ENCODE measurements at regions not wholly inside any gene's neighbourhood (a gene's known extent, or its start where the extent isn't known, plus 50 kb on each side); places are given as distances from the start of the nearest gene placed in this dataset.

GRCh38 chr5:145473042-145473642, 362.0 kb downstream of the PRELID2 start:
- Histone ChIP-seq H3K27me3 (ENCODE audit: control insufficient read depth in 1 of 2, insufficient read depth in 2 of 2, low read length in 2 of 2) (no peaks in the 10 kb centered on the region), H3K36me3 (ENCODE audit: insufficient read depth, low read length) (no peaks in the 10 kb centered on the region), H3K9me3 (ENCODE audit: low read length) (no peaks in the 10 kb centered on the region), H3K9ac (ENCODE audit: low read length) (no peak overlapping the region), H3K27ac (ENCODE audit: low read depth, low read length) (no peak overlapping the region), H3K4me1 (ENCODE audit: insufficient read depth, low read length) (peaks cover 5% of the 10 kb centered on the region), H3K4me3 (ENCODE audit: low read depth in 1 of 2, low read length in 2 of 2) (no peak overlapping the region)

- Histone ChIP-seq H3K27me3 (ENCODE audit: control insufficient read depth in 1 of 2, insufficient read depth in 2 of 2, low read length in 2 of 2) (no peaks in the 10 kb centered on the region), H3K27ac (ENCODE audit: low read depth, low read length) (no peak overlapping the region), H3K4me1 (ENCODE audit: insufficient read depth, low read length) (peaks cover 5% of the 10 kb centered on the region), H3K9me3 (ENCODE audit: low read length) (no peaks in the 10 kb centered on the region), H3K9ac (ENCODE audit: low read length) (no peak overlapping the region), H3K4me3 (ENCODE audit: low read depth in 1 of 2, low read length in 2 of 2) (no peak overlapping the region), H3K36me3 (ENCODE audit: insufficient read depth, low read length) (no peaks in the 10 kb centered on the region)
Observed at GRCh38 chr5:145471831-145472612, 363.1 kb downstream of the PRELID2 start.

DNA sequence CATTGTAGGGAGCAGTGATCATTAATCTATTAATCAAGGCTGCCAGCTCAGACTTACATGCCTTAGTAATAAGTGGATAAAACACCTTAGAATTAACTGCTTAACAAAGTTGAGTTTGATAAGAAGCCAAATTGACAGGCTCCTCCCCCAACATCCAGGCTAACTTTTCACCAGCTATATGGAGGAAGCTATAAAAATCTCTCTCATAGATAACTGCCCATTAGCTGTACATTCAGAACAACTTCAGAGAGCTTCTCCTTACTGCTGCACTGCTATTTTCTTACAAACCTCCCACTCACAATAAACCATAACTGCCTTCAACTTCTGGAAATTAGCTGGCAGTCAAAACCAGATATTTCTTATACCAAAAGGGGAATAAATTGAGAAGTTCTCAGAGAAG, 364.1 kb downstream of the PRELID2 start:
- H3K4me3 ChIP-seq (ENCODE audit: low read depth in 1 of 2, low read length in 2 of 2), result no peak overlapping the region
- no peak overlapping the region for H3K9ac ChIP-seq (ENCODE audit: low read length)
- peaks cover 5% of the 10 kb centered on the region for H3K4me1 ChIP-seq (ENCODE audit: insufficient read depth, low read length)
- H3K36me3 ChIP-seq (ENCODE audit: insufficient read depth, low read length), result no peaks in the 10 kb centered on the region
- H3K9me3 ChIP-seq (ENCODE audit: low read length), result no peaks in the 10 kb centered on the region
- H3K27ac ChIP-seq (ENCODE audit: low read depth, low read length), result no peak overlapping the region
- H3K27me3 ChIP-seq (ENCODE audit: control insufficient read depth in 1 of 2, insufficient read depth in 2 of 2, low read length in 2 of 2), result no peaks in the 10 kb centered on the region

- Histone ChIP-seq H3K4me1 (ENCODE audit: insufficient read depth, low read length) (peaks cover 5% of the 10 kb centered on the region), H3K9ac (ENCODE audit: low read length) (no peak overlapping the region), H3K27me3 (ENCODE audit: control insufficient read depth in 1 of 2, insufficient read depth in 2 of 2, low read length in 2 of 2) (no peaks in the 10 kb centered on the region), H3K9me3 (ENCODE audit: low read length) (no peaks in the 10 kb centered on the region), H3K36me3 (ENCODE audit: insufficient read depth, low read length) (no peaks in the 10 kb centered on the region), H3K4me3 (ENCODE audit: low read depth in 1 of 2, low read length in 2 of 2) (no peak overlapping the region), H3K27ac (ENCODE audit: low read depth, low read length) (no peak overlapping the region)
Observed at GRCh38 chr5:145470396-145470979, 364.7 kb downstream of the PRELID2 start.

DNA sequence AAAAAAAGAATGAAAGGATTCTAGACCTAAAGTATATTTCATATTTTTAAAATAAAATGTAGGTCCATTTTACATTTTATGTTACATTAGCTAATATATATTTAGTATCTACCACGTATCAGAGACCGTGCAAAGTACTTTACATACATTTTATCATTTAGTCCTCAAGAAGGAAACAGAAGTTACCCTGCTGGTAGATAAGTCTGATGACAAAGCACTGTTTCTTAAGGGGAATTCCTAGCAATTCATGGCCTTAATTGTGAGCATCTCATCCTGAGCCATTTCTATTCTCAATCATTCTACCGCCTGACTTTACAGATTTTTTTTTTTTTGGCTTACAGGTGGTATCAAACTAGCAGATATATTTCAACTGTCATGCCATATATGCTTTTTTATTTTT, 367.7 kb downstream of the PRELID2 start:
- Histone ChIP-seq H3K9me3 (ENCODE audit: low read length) (no peaks in the 10 kb centered on the region), H3K27ac (ENCODE audit: low read depth, low read length) (no peak overlapping the region), H3K9ac (ENCODE audit: low read length) (no peak overlapping the region), H3K4me3 (ENCODE audit: low read depth in 1 of 2, low read length in 2 of 2) (no peak overlapping the region), H3K4me1 (ENCODE audit: insufficient read depth, low read length) (peaks cover 5% of the 10 kb centered on the region), H3K36me3 (ENCODE audit: insufficient read depth, low read length) (no peaks in the 10 kb centered on the region), H3K27me3 (ENCODE audit: control insufficient read depth in 1 of 2, insufficient read depth in 2 of 2, low read length in 2 of 2) (no peaks in the 10 kb centered on the region)

DNA sequence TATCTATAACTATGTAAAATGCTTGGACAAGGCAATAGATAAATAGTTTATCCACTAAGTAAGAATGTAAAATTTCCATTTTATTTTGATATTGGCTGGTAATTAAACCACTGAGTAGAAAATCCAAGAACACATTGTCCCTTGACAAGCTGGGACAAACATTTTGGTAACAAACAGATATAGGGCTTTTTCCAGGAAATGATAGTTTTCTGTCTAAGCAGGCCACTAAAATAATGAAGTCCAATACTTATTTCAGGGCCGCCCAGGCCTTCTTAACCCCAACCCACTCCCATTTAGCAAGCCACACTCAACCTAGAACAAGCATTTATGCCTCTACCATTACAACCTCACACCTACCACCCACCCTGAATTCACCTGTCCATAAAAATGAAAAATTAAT, 368.6 kb downstream of the PRELID2 start:
- H3K4me1 ChIP-seq (ENCODE audit: insufficient read depth, low read length), result peaks cover 5% of the 10 kb centered on the region
- H3K9me3 ChIP-seq (ENCODE audit: low read length), result no peaks in the 10 kb centered on the region
- no peak overlapping the region for H3K4me3 ChIP-seq (ENCODE audit: low read depth in 1 of 2, low read length in 2 of 2)
- H3K36me3 ChIP-seq (ENCODE audit: insufficient read depth, low read length), result no peaks in the 10 kb centered on the region
- no peak overlapping the region for H3K9ac ChIP-seq (ENCODE audit: low read length)
- no peak overlapping the region for H3K27ac ChIP-seq (ENCODE audit: low read depth, low read length)
- no peaks in the 10 kb centered on the region for H3K27me3 ChIP-seq (ENCODE audit: control insufficient read depth in 1 of 2, insufficient read depth in 2 of 2, low read length in 2 of 2)

DNA sequence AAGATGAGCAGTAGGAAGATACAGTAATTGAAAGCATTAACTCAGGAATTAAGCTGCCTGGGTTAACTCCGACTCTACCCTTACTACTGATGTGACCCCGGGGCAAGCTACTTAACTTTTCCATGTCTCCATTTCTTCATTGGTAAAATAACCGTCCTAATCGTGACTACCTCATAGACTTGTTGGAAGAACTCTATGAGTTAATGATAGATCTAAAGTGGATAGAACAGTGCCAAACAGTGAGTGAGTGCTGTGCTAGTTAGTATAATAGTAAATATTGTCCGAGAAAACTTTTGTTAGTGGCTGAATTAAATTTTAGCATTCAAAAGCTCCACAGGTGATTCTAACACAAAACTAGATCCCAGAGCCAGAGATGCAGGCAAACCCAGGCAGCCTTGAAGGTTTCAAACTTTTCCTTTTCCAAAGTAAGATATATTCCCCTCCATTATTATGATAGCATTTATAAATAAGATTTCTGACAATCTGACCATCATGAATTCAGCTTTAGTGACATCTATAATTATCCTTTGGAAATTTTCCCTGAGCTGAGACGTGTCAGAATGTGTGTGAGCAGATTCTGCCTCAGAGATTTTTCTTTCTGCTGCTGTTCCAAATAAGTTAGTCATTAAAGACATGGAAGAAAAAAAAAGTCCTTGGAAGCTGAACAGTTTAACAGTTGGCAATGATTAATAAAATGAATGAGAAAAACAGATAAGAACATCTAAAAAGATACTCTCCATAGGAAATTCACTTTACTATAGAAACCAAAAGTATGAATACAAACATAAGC, 369.5 kb downstream of the PRELID2 start:
- H3K27me3 ChIP-seq (ENCODE audit: control insufficient read depth in 1 of 2, insufficient read depth in 2 of 2, low read length in 2 of 2), result no peaks in the 10 kb centered on the region
- H3K4me3 ChIP-seq (ENCODE audit: low read depth in 1 of 2, low read length in 2 of 2), result no peak overlapping the region
- H3K9me3 ChIP-seq (ENCODE audit: low read length), result no peaks in the 10 kb centered on the region
- H3K4me1 ChIP-seq (ENCODE audit: insufficient read depth, low read length), result peaks cover 4% of the 10 kb centered on the region
- H3K9ac ChIP-seq (ENCODE audit: low read length), result no peak overlapping the region
- H3K27ac ChIP-seq (ENCODE audit: low read depth, low read length), result no peak overlapping the region
- no peaks in the 10 kb centered on the region for H3K36me3 ChIP-seq (ENCODE audit: insufficient read depth, low read length)

DNA sequence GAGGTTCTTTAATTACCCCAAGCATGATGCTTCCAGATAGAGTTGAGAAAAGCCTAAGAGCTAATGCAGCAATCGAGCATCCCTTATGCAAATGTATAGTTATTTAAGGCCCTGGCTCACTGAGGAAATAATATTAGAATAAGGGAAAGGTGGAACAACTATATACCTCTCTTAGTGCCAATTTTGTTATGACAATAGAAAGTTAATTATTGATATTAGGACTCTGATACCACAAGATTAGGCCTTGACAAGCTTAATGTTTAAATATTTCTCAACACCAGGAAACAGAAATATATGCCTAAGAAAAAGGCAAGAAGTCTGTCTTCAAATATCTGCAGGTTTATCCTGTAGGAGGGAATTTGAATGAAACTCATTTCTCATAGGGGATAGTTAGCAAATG, 371.0 kb downstream of the PRELID2 start:
- Histone ChIP-seq H3K27me3 (ENCODE audit: control insufficient read depth in 1 of 2, insufficient read depth in 2 of 2, low read length in 2 of 2) (no peaks in the 10 kb centered on the region), H3K4me1 (ENCODE audit: insufficient read depth, low read length) (no peaks in the 10 kb centered on the region), H3K36me3 (ENCODE audit: insufficient read depth, low read length) (no peaks in the 10 kb centered on the region), H3K9me3 (ENCODE audit: low read length) (no peaks in the 10 kb centered on the region), H3K27ac (ENCODE audit: low read depth, low read length) (no peak overlapping the region), H3K9ac (ENCODE audit: low read length) (no peak overlapping the region), H3K4me3 (ENCODE audit: low read depth in 1 of 2, low read length in 2 of 2) (no peak overlapping the region)

DNA sequence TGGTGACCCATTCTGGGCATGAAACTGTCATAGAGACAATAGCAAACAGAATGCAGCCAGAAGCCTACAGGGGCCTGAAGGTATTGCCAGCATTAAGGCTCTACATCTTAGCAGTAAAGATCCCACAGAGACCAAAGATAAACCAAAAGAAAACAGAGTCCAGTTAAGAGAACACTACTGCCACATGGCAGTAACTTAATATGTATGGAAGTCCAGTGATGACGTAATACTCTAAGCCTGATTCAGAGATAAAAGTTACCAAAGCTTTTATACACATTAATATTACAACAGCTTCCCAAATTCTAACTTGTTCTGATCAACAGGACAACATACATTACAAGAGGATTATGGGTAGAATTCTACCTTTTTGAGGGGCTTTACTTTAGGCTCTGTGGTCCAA, 371.5 kb downstream of the PRELID2 start:
- Histone ChIP-seq H3K4me3 (ENCODE audit: low read depth in 1 of 2, low read length in 2 of 2) (no peak overlapping the region), H3K9me3 (ENCODE audit: low read length) (no peaks in the 10 kb centered on the region), H3K9ac (ENCODE audit: low read length) (no peak overlapping the region), H3K4me1 (ENCODE audit: insufficient read depth, low read length) (no peaks in the 10 kb centered on the region), H3K27me3 (ENCODE audit: control insufficient read depth in 1 of 2, insufficient read depth in 2 of 2, low read length in 2 of 2) (no peaks in the 10 kb centered on the region), H3K27ac (ENCODE audit: low read depth, low read length) (no peak overlapping the region), H3K36me3 (ENCODE audit: insufficient read depth, low read length) (no peaks in the 10 kb centered on the region)

DNA sequence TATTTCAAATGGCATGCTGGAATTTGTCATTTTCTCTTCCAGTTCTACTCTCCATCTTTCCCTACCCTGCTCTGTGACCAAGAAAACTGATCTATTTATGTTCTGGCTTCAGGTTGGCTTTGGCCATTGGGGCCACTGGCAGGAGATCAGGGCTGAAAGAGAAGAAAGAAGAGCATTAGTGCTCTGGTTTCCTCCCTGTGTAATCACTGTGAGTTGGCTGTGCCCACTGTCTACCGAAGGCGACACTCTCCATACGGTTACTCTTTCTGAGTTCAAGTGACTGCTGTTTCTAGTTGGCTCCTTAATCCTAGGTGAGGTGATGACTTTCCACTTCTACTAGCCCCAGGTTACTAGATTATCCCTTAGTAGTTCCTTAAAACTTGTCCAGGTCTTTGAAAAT, 372.6 kb downstream of the PRELID2 start:
- Histone ChIP-seq H3K9me3 (ENCODE audit: low read length) (no peaks in the 10 kb centered on the region), H3K4me1 (ENCODE audit: insufficient read depth, low read length) (no peaks in the 10 kb centered on the region), H3K4me3 (ENCODE audit: low read depth in 1 of 2, low read length in 2 of 2) (no peak overlapping the region), H3K27ac (ENCODE audit: low read depth, low read length) (no peak overlapping the region), H3K36me3 (ENCODE audit: insufficient read depth, low read length) (no peaks in the 10 kb centered on the region), H3K9ac (ENCODE audit: low read length) (no peak overlapping the region), H3K27me3 (ENCODE audit: control insufficient read depth in 1 of 2, insufficient read depth in 2 of 2, low read length in 2 of 2) (no peaks in the 10 kb centered on the region)

DNA sequence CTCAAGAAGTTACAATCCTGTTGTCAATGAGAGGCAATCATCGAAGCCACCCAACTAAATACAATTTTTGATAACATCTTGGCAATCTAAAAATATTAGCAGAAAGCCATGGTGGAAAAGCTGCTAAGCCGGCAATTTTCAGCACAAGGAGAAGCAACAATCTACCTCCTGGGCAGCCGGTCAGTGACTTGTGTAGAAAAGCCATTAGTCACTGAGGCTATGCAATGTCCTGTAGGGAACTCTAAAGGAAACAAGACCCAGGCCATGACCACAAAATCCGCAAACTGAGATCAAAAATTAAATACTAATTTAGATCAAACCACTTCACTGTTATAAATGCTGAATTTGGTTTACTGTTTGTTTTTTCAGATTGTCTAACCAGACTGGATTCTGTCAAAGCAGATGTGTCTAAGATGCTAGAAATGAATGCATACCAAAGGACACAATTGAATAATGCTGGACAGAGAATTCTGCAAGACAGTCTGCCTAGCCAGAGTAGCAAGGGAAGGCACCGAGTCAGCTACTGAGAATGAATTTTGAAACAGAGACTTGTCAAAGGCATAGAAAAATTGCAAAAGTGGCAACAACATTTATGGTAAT, 384.8 kb downstream of the PRELID2 start:
- Histone ChIP-seq H3K36me3 (ENCODE audit: insufficient read depth, low read length) (no peaks in the 10 kb centered on the region), H3K4me3 (ENCODE audit: low read depth in 1 of 2, low read length in 2 of 2) (no peak overlapping the region), H3K27me3 (ENCODE audit: control insufficient read depth in 1 of 2, insufficient read depth in 2 of 2, low read length in 2 of 2) (no peaks in the 10 kb centered on the region), H3K9ac (ENCODE audit: low read length) (no peak overlapping the region), H3K27ac (ENCODE audit: low read depth, low read length) (no peak overlapping the region), H3K4me1 (ENCODE audit: insufficient read depth, low read length) (no peaks in the 10 kb centered on the region), H3K9me3 (ENCODE audit: low read length) (no peaks in the 10 kb centered on the region)

All from muscle layer of colon (tissue), 2 donors.